ENCODE measurements at regions not wholly inside any gene's neighbourhood (a gene's known extent, or its start where the extent isn't known, plus 50 kb on each side); places are given as distances from the start of the nearest gene placed in this dataset.

GRCh38 chr2:479031-479430 lies 191.1 kb upstream of the ALKAL2 start:
- no peaks in the 10 kb centered on the region for H3K36me3 ChIP-seq (ENCODE audit: insufficient read depth)
- H3K4me1 ChIP-seq (ENCODE audit: insufficient read depth): no peaks in the 10 kb centered on the region
- H3K4me3 ChIP-seq (ENCODE audit: low read depth, low read length): no peak overlapping the region
- WGBS: 44% methylated on average over 11 of the region's 11 CpGs
- DNase-seq (ENCODE audit: extremely low spot score): no peak
- no peak overlapping the region for H3K27ac ChIP-seq (ENCODE audit: low read depth)

DNA sequence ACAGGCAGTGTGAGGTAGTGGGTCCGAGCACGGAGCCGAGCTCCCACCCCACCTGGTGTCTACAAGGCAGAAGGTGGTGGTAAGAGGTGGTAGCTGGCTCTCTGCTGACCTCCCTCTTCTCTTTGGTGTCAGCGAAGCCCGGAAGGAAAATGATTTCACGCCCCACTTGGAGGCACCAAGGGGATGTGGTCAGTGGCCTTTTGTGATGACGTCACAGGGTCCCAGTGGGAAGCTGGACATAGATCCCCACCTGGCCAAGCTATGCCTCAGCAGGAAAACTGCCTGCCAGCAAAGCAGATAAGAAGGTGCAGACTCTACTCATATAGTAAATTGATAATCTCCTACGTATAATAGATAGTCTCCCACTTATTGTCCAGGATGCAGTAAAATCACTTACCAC lies 183.7 kb upstream of the ALKAL2 start:
- Histone ChIP-seq H3K27ac (ENCODE audit: low read depth) (no peak overlapping the region), H3K4me3 (ENCODE audit: low read depth, low read length) (no peak overlapping the region), H3K36me3 (ENCODE audit: insufficient read depth) (no peaks in the 10 kb centered on the region), H3K4me1 (ENCODE audit: insufficient read depth) (no peaks in the 10 kb centered on the region)
- WGBS: 84% methylated on average over 8 of the region's 8 CpGs
- DNase-seq (ENCODE audit: extremely low spot score): no peak

DNA sequence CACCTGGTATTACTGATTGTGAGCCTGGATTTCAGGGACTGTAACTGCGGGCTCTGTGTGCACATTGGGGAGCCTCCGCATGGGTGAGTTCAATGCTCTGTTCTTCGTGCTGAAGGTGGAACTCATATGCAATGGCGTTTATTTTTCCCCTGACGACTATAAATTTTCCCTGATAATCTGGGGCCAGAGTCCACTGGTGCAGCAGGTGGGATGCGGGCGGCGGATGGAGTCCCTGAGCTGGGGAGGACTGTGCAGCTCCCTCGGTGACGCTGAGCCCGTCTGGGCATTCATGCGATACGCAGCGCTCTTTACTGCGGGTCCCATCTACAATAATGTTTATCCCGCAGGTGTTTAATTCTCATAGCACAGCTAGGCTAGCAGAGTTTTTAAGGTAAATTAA lies 181.6 kb upstream of the ALKAL2 start:
- H3K4me1 ChIP-seq (ENCODE audit: insufficient read depth): no peaks in the 10 kb centered on the region
- DNase-seq (ENCODE audit: extremely low spot score): no peak
- no peaks in the 10 kb centered on the region for H3K36me3 ChIP-seq (ENCODE audit: insufficient read depth)
- WGBS: 76% methylated on average over 16 of the region's 16 CpGs
- H3K4me3 ChIP-seq (ENCODE audit: low read depth, low read length): no peak overlapping the region
- H3K27ac ChIP-seq (ENCODE audit: low read depth): no peak overlapping the region

DNA sequence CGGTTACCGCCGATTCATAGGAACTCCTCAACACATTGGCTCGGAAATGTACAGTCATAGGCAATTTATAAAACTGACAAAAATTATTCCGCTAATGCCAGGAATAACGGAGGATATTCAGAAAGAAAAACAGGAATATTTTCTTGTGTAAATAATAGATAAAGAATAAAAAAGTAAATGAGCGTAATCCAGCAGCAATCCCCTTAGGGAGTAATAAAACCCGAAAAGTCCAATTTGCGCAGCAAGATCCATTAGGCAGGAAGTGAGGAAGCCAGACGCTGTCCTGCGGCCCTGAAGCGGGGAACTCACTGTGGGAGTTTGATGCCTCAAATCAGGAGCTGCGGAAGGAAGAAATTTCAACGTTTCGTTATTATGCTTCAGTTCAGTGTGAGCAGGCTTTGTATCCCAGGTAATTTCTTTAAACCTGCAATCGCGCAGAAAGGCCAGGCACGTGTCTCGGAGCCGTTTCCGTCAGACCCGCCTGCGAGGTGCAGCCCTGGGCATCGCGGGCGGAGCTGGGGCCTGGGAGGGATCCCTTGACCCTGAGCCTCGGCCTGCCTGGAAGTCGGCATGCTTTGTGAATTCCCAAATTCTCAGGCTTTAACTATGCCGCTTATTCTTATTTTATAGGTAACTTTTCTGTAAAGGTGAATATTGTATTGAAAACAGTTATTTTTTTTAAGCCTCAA lies 180.9 kb upstream of the ALKAL2 start:
- no peak overlapping the region for H3K27ac ChIP-seq (ENCODE audit: low read depth)
- H3K36me3 ChIP-seq (ENCODE audit: insufficient read depth): no peaks in the 10 kb centered on the region
- no peak overlapping the region for H3K4me3 ChIP-seq (ENCODE audit: low read depth, low read length)
- 15% methylated on average over 29 of the region's 29 CpGs for WGBS
- DNase-seq (ENCODE audit: extremely low spot score): no peak
- H3K4me1 ChIP-seq (ENCODE audit: insufficient read depth): no peaks in the 10 kb centered on the region

DNA sequence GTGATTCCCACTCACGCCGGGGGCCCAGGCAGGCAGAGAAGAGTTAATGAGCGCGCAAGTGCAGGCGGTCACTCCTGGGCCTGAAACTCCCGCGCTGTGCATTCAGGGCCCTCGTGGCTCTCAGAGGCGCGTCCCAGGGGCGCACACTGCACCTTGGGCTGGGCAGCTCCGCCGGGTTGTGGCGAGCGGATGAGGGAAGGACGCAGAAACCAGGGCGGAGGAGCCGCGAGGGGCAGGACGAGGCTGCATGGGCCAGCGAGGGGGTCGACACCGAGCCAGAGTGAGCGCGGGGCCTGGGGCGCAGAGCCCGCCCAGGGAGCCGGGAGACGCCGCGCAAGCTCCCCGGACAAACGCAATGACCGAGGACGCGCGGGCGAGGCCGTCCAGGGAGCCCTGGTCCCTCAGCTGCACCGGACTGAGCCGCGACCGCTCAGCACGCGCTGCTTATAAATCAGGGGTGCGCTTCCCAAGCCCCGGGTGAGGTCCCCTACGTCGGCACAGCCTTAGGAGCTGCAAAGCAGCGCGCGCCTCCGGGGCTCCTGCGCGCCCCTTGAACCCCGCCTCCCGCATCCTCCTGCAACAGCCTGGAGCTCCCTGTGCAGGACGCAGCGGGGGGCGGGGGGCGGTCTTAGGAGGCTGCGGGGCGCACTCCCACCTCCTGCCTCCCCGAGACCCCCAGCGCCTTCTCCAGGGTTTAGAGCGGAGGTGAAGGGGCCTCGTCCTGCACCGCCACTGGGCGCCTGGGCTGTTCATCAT lies 180.2 kb upstream of the ALKAL2 start:
- Histone ChIP-seq H3K36me3 (ENCODE audit: insufficient read depth) (no peaks in the 10 kb centered on the region), H3K4me1 (ENCODE audit: insufficient read depth) (no peaks in the 10 kb centered on the region), H3K4me3 (ENCODE audit: low read depth, low read length) (no peak overlapping the region), H3K27ac (ENCODE audit: low read depth) (no peak overlapping the region)
- WGBS: 1% methylated on average over 69 of the region's 69 CpGs
- no peak for DNase-seq (ENCODE audit: extremely low spot score)

DNA sequence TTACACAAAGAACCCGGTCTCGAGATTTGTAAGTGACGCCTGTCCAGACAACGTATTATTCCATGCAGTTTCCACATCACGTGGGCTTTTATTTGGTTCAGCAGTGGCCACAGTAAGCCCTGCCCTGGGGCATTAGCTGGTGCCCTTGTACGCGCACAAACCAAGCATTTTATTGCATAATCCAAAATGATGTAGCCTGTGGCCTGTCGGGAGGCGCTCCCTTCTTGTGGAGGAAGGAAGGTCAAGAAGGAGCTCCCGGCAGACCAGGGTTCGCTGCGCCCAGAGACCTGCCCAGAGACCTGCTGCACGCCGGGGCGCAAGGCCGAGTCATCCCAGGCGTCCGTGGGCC lies 179.6 kb upstream of the ALKAL2 start:
- 28% methylated on average over 18 of the region's 18 CpGs for WGBS
- H3K4me1 ChIP-seq (ENCODE audit: insufficient read depth): no peaks in the 10 kb centered on the region
- DNase-seq (ENCODE audit: extremely low spot score): no peak
- H3K4me3 ChIP-seq (ENCODE audit: low read depth, low read length): no peak overlapping the region
- H3K27ac ChIP-seq (ENCODE audit: low read depth): no peak overlapping the region
- H3K36me3 ChIP-seq (ENCODE audit: insufficient read depth): no peaks in the 10 kb centered on the region

DNA sequence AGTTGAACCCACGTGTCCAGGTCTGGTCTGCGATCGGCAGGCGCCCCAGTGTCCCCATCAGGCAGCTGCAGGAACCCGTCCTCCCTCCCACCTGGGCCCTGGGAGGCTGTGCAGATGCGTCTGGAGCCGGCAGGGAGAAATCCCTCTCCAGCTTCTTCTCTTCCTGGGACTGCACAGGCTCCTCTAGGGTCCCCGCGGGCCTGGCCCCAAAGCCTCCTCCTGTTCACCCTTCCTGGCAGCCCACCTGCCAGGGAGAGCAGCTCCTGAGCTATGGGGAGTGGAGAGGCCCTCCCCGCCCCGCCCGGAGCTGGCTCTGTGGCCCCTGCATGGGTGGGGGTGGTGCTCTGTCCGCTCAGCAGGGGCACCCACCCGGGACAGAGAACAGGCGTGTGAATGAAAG lies 179.2 kb upstream of the ALKAL2 start:
- no peak for DNase-seq (ENCODE audit: extremely low spot score)
- Histone ChIP-seq H3K4me1 (ENCODE audit: insufficient read depth) (no peaks in the 10 kb centered on the region), H3K36me3 (ENCODE audit: insufficient read depth) (no peaks in the 10 kb centered on the region), H3K27ac (ENCODE audit: low read depth) (no peak overlapping the region), H3K4me3 (ENCODE audit: low read depth, low read length) (no peak overlapping the region)
- WGBS: 61% methylated on average over 15 of the region's 15 CpGs

DNA sequence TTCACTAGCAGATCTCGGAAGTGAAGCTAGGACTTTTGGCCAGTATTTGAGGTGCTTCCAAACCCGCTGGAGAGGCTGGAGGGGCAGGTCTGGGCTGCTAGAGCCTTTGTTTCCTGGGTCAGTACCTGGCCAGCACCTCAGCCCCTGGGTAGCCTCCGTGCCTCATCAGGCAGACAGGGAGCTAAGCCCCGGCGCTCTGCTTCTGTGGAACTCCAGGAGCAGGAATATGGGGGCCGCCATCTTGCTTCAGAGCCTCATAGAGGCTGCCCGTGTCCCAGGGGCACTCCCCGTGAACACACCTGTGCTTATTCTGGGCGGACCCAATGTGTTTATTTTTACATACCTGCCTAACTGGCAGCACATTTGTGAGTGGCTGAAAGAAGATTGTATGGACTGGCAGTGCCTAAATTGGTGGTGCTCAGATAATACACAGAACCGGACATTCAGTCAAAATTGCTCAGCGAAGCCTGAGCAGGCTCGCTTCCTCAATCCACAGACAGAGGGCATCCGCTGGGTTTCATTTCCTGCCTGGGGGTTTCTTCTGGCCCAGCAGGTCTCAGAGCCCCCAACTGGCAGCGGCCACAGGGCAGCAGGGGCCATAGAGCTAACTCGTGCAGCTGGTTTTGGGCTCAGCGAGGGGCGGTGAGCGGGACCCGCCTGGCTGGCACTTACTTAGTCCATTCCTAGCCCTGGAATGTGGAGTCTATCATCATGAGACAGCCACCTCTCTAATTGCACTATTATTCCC lies 176.8 kb upstream of the ALKAL2 start:
- no peak overlapping the region for H3K4me3 ChIP-seq (ENCODE audit: low read depth, low read length)
- WGBS: 89% methylated on average over 19 of the region's 19 CpGs
- no peak overlapping the region for H3K27ac ChIP-seq (ENCODE audit: low read depth)
- no peaks in the 10 kb centered on the region for H3K4me1 ChIP-seq (ENCODE audit: insufficient read depth)
- DNase-seq (ENCODE audit: extremely low spot score): no peak
- no peaks in the 10 kb centered on the region for H3K36me3 ChIP-seq (ENCODE audit: insufficient read depth)

- H3K4me3 ChIP-seq (ENCODE audit: low read depth, low read length): no peak overlapping the region
- no peak for DNase-seq (ENCODE audit: extremely low spot score)
- no peak overlapping the region for H3K27ac ChIP-seq (ENCODE audit: low read depth)
- H3K4me1 ChIP-seq (ENCODE audit: insufficient read depth): no peaks in the 10 kb centered on the region
- H3K36me3 ChIP-seq (ENCODE audit: insufficient read depth): no peaks in the 10 kb centered on the region
- WGBS: 59% methylated on average over 6 of the region's 6 CpGs
Measured at GRCh38 chr2:460861-461260, 173.0 kb upstream of the ALKAL2 start.

DNA sequence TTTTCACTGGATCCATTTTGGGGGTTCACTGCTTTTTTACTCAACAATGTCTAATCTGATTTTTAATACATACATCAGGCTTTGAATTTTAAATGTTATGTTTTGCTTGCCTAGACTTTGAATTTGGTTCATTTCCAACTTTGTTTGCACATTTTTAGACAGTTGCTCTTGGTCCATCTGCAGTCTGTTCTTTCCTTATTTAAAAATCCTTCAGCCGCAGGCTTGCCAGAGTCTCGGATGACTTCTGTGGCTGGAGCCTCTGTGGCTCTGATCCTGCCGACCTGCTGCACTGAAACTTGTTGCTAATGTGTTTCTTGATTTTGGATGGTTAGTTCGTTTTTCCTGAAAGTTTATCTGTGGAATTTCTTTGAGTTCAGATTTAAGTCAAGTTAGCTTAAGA lies 172.0 kb upstream of the ALKAL2 start:
- no peak overlapping the region for H3K4me3 ChIP-seq (ENCODE audit: low read depth, low read length)
- DNase-seq (ENCODE audit: extremely low spot score): no peak
- H3K4me1 ChIP-seq (ENCODE audit: insufficient read depth): no peaks in the 10 kb centered on the region
- H3K27ac ChIP-seq (ENCODE audit: low read depth): no peak overlapping the region
- 43% methylated on average over 4 of the region's 4 CpGs for WGBS
- no peaks in the 10 kb centered on the region for H3K36me3 ChIP-seq (ENCODE audit: insufficient read depth)

- no peak overlapping the region for H3K27ac ChIP-seq (ENCODE audit: low read depth)
Measured at GRCh38 chr2:458425-458815, 170.5 kb upstream of the ALKAL2 start.

DNA sequence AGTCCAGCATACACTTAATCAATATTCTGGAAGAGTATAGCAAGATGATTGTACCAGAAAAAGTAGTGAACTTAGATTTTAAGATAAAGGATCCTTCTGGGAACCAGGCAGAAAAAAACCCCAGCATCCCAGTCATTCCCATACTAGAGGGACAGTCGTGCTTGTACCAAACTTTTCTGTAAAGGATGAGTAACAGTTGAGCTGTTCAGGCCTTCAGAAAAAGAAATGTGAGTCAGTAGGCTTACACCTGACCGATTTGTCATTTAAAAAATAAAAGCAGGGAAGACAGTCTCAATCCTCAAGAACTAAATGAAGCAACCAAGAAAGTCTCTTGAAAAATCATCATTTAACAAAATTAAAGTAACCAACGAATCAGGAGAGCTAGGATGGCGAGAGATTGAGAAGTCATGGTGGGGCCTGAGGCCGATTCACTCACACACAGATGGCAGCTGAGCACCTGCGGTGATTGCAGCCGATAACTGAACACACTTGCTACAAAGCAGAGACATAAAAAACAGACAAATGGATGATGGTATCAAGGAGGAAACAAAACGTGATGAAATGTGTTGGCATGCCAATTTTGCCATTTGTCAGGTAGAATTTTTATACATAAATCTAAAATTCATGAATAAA lies 170.0 kb upstream of the ALKAL2 start:
- no peak overlapping the region for H3K4me3 ChIP-seq (ENCODE audit: low read depth, low read length)
- DNase-seq (ENCODE audit: extremely low spot score): no peak
- 72% methylated on average over 8 of the region's 8 CpGs for WGBS

More at GRCh38 chr2:458425-458815, 170.5 kb upstream of the ALKAL2 start:
- H3K4me3 ChIP-seq (ENCODE audit: low read depth, low read length): no peak overlapping the region
- no peaks in the 10 kb centered on the region for H3K4me1 ChIP-seq (ENCODE audit: insufficient read depth)
- WGBS: 57% methylated on average over 3 of the region's 3 CpGs
- no peak for DNase-seq (ENCODE audit: extremely low spot score)
- no peaks in the 10 kb centered on the region for H3K36me3 ChIP-seq (ENCODE audit: insufficient read depth)

DNA sequence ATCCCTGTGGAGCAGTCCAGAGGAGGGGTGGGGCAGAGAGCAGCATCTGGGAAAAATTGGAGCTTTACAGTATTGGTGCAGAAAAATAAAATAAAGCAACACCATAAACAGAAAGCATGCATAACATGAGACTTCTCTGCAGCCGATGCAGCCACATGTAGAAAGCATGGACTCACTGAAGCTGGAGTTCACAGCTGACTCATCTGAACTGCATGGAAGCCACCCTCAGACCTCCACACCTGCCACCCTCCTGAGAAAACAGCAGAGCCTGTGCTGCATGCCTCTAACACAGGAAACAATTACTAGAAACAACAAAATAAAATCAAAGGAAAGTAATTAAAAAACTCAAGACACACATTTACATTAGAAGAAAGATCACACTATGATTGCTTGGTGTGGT lies 169.4 kb upstream of the ALKAL2 start:
- H3K4me1 ChIP-seq (ENCODE audit: insufficient read depth): no peaks in the 10 kb centered on the region
- DNase-seq (ENCODE audit: extremely low spot score): no peak
- 64% methylated on average over 1 of the region's 1 CpG for WGBS
- no peak overlapping the region for H3K27ac ChIP-seq (ENCODE audit: low read depth)
- no peak overlapping the region for H3K4me3 ChIP-seq (ENCODE audit: low read depth, low read length)
- H3K36me3 ChIP-seq (ENCODE audit: insufficient read depth): no peaks in the 10 kb centered on the region

More for the DNA sequence above, 170.0 kb upstream of the ALKAL2 start:
- H3K36me3 ChIP-seq (ENCODE audit: insufficient read depth): no peaks in the 10 kb centered on the region
- no peaks in the 10 kb centered on the region for H3K4me1 ChIP-seq (ENCODE audit: insufficient read depth)
- no peak overlapping the region for H3K27ac ChIP-seq (ENCODE audit: low read depth)
